GM10248 (cell line): ENCODE measurements at regions not wholly inside any gene's neighbourhood (a gene's known extent, or its start where the extent isn't known, plus 50 kb on each side); places are given as distances from the start of the nearest gene placed in this dataset.

Source experiments
- CTCF ChIA-PET: fragments of 300-600 bp; sonication (Branson Sonifier 250); formaldehyde crosslinking; extraction: SDS; loops from one replicate; lab custom pipeline; 2021; ENCODE audit warnings: antibody characterized with exemption; lab: Yijun Ruan, JAX
- POLR2A ChIA-PET: fragments of 350-650 bp; sonication (Branson Sonifier 250); formaldehyde crosslinking; extraction: SDS; loops from one replicate; lab custom pipeline; 2020; ENCODE audit warnings: antibody characterized with exemption; lab: Yijun Ruan, JAX
- DNase-seq: peaks from one replicate; pipeline ENCODE4 v3.0.0; 2012; ENCODE audit errors: extremely low spot score
- TF ChIP-seq, protein P1 (sequence below): IDR thresholded peaks from 2 replicates; pipeline ENCODE4 v1.5.1; 2012; ENCODE audit warnings: mild to moderate bottlenecking, low read depth; ENCODE audit errors: extremely low read depth, missing control alignments, control extremely low read depth

GRCh38 chr3:89803711-89804110 is 696.3 kb downstream of the EPHA3 start:
- TF ChIP-seq, protein P1, sequence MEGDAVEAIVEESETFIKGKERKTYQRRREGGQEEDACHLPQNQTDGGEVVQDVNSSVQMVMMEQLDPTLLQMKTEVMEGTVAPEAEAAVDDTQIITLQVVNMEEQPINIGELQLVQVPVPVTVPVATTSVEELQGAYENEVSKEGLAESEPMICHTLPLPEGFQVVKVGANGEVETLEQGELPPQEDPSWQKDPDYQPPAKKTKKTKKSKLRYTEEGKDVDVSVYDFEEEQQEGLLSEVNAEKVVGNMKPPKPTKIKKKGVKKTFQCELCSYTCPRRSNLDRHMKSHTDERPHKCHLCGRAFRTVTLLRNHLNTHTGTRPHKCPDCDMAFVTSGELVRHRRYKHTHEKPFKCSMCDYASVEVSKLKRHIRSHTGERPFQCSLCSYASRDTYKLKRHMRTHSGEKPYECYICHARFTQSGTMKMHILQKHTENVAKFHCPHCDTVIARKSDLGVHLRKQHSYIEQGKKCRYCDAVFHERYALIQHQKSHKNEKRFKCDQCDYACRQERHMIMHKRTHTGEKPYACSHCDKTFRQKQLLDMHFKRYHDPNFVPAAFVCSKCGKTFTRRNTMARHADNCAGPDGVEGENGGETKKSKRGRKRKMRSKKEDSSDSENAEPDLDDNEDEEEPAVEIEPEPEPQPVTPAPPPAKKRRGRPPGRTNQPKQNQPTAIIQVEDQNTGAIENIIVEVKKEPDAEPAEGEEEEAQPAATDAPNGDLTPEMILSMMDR: no peak
- no peak for DNase-seq
- CTCF ChIA-PET: no interaction called here
- POLR2A ChIA-PET: no interaction called here

DNA sequence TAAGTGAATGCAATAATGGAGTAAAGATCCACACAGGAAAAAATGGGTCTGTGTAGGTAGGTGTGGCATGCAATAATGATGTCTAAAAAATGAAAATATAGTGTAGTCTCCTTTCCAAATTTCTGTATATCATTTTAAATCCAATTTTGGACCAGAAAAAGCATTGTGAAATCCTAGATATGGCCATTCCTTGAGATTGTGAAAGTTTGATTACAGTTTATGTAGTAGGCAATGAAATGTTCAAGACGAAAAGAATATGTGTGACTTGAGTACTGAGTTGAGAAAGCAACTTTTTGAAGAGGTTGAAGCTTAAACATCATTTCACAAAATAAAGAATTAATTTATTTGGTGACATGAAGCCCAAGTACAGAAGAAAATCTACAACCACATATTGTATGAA is 698.7 kb downstream of the EPHA3 start:
- DNase-seq: no peak
- POLR2A ChIA-PET: no interaction called here
- CTCF ChIA-PET: no interaction called here
- TF ChIP-seq, protein P1: no peak

- CTCF ChIA-PET: interaction anchor here (1.3 kb wide), 1 partner anchor 8 kb away, joined by 5 read pairs; no protein-coding TSS in a partner anchor
- no peak for DNase-seq
- POLR2A ChIA-PET: no interaction called here
- TF ChIP-seq, protein P1: no peak
Measured at GRCh38 chr3:89808680-89809197, 701.3 kb downstream of the EPHA3 start.

- TF ChIP-seq, protein P1: no peak
- no peak for DNase-seq
- ChIA-PET POLR2A (no interaction called here), CTCF (no interaction called here)
Measured at GRCh38 chr3:89813500-89813899, 706.1 kb downstream of the EPHA3 start.

- POLR2A ChIA-PET: no interaction called here
- DNase-seq: no peak
- CTCF ChIA-PET: interaction anchor here (1.3 kb wide), 1 partner anchor 19 kb away, joined by 4 read pairs; no protein-coding TSS in a partner anchor
- TF ChIP-seq, protein P1: no peak
Measured at GRCh38 chr3:89841041-89841440, 733.6 kb downstream of the EPHA3 start.

DNA sequence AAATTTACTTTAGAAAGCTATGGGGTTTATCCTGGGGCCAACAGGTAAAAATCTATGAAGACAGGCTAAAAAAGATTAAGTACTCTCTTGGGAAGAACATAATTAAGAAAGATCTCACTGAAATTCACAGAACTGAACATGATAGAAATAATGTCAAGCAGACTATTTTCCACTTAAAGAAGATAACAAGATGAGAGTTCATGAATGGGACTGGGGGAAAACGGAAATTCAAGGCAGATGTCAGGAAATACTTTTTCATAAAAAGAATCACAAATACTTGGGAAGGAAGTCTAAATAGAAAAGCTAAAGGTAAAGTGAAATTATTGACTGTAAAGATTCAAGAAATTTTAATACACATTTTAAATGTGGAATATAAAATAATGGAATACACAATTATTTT is 737.6 kb downstream of the EPHA3 start:
- CTCF ChIA-PET: no interaction called here
- TF ChIP-seq, protein P1: no peak
- POLR2A ChIA-PET: no interaction called here
- DNase-seq: no peak
